IMR-90 (cell line): ENCODE measurements at regions not wholly inside any gene's neighbourhood (a gene's known extent, or its start where the extent isn't known, plus 50 kb on each side); places are given as distances from the start of the nearest gene placed in this dataset.

ENCODE experiments used
- ATAC-seq: fragments of 200-7000 bp; cut with Tn5 transposase; 2 replicates; pipeline ENCODE4 v1.9.1; 2020; ENCODE audit warnings: low read depth, mild to moderate bottlenecking, moderate library complexity
- BruUV-seq: library from RNA; stranded (reverse); fragments of 400-500 nt; replicated peaks from 2 replicates; lab custom pipeline; 2021; lab: Mats Ljungman, UMichigan
- CTCF ChIA-PET: fragments of 300-600 bp; formaldehyde crosslinking; extraction: SDS; loops from one replicate; lab custom pipeline; 2021; ENCODE audit warnings: antibody characterized with exemption; lab: Yijun Ruan, JAX
- POLR2A ChIA-PET: fragments of 300-600 bp; sonication (Branson Sonifier 250); formaldehyde crosslinking; loops from one replicate; lab custom pipeline; 2022; ENCODE audit warnings: antibody characterized with exemption; ENCODE audit not compliant: unreplicated experiment; lab: Charles Lee
- DNase-seq: peaks from one replicate; pipeline ENCODE4 v3.0.0; 2013
- H2AFZ ChIP-seq: replicated peaks from 2 replicates; pipeline ENCODE3; 2013; ENCODE audit warnings: low read length, mild to moderate bottlenecking; ENCODE audit not compliant: poor library complexity
- H2AK5ac ChIP-seq: 2 replicates; pipeline ENCODE4 v1.6.1; 2013; ENCODE audit warnings: low read depth, low read length, inconsistent platforms
- H2AK9ac ChIP-seq: replicated peaks from 2 replicates; pipeline ENCODE3; 2013; ENCODE audit warnings: mild to moderate bottlenecking, low read depth, low read length, moderate library complexity; ENCODE audit not compliant: poor library complexity
- H2BK120ac ChIP-seq: 2 replicates; pipeline ENCODE4 v1.6.1; 2013; ENCODE audit warnings: low read depth, low read length, inconsistent platforms
- H2BK15ac ChIP-seq: 3 replicates; pipeline ENCODE4 v1.6.1; 2013; ENCODE audit warnings: low read depth, low read length, inconsistent platforms
- H2BK20ac ChIP-seq: 2 replicates; pipeline ENCODE4 v1.6.1; 2013; ENCODE audit warnings: low read depth, mild to moderate bottlenecking, inconsistent platforms, low read length, moderate library complexity
- H2BK5ac ChIP-seq: 2 replicates; pipeline ENCODE4 v1.6.1; 2013; ENCODE audit warnings: mild to moderate bottlenecking, low read depth, low read length, inconsistent platforms; ENCODE audit not compliant: poor library complexity, severe bottlenecking
- H3K14ac ChIP-seq: replicated peaks from 2 replicates; pipeline ENCODE4 v1.6.1; 2013; ENCODE audit warnings: low read depth, low read length, inconsistent platforms
- H3K18ac ChIP-seq: 2 replicates; pipeline ENCODE4 v1.6.1; 2013; ENCODE audit warnings: low read depth, low read length, control low read depth
- H3K23ac ChIP-seq: 2 replicates; pipeline ENCODE4 v1.6.1; 2013; ENCODE audit warnings: low read depth, low read length, inconsistent platforms
- H3K27ac ChIP-seq: 2 replicates; pipeline ENCODE4 v1.5.1; 2013; ENCODE audit warnings: mild to moderate bottlenecking, control low read depth, low read length; ENCODE audit not compliant: insufficient read depth
- H3K27me3 ChIP-seq: 2 replicates; pipeline ENCODE4 v1.6.1; 2013; ENCODE audit warnings: low read length; ENCODE audit not compliant: control insufficient read depth, insufficient read depth
- H3K36me3 ChIP-seq: 2 replicates; pipeline ENCODE4 v1.6.1; 2013; ENCODE audit warnings: low read length, mixed read lengths; ENCODE audit not compliant: control insufficient read depth, insufficient read depth
- H3K4ac ChIP-seq: 2 replicates; pipeline ENCODE4 v1.6.1; 2013; ENCODE audit warnings: low read depth, low read length, inconsistent platforms
- H3K4me1 ChIP-seq: 2 replicates; pipeline ENCODE4 v1.6.1; 2013; ENCODE audit warnings: low read length, mixed read lengths; ENCODE audit not compliant: control insufficient read depth, insufficient read depth
- H3K4me2 ChIP-seq: 2 replicates; pipeline ENCODE4 v1.6.1; 2013; ENCODE audit warnings: low read depth, mild to moderate bottlenecking, control low read depth, low read length, moderate library complexity
- H3K4me3 ChIP-seq: 2 replicates; pipeline ENCODE4 v1.5.1; 2013; ENCODE audit warnings: low read depth, mild to moderate bottlenecking, control low read depth, low read length, moderate library complexity; ENCODE audit not compliant: insufficient read depth
- H3K56ac ChIP-seq: 2 replicates; pipeline ENCODE4 v1.6.1; 2013; ENCODE audit warnings: low read length, inconsistent platforms; ENCODE audit not compliant: insufficient read depth; ENCODE audit errors: extremely low read depth
- H3K79me1 ChIP-seq, 2 experiments: 2 replicates each; pipeline ENCODE4 v1.6.1; 2013; ENCODE audit warnings: low read length in 2 of 2, inconsistent platforms in 1 of 2, low read depth in 1 of 2
- H3K9ac ChIP-seq: 2 replicates; pipeline ENCODE4 v1.6.1; 2013; ENCODE audit warnings: low read depth, low read length, control low read depth
- H3K9me1 ChIP-seq: 2 replicates; pipeline ENCODE4 v1.6.1; 2013; ENCODE audit warnings: low read length, inconsistent platforms; ENCODE audit not compliant: insufficient read depth
- H3K9me3 ChIP-seq: 2 replicates; pipeline ENCODE4 v1.6.1; 2013; ENCODE audit warnings: low read length; ENCODE audit not compliant: control insufficient read depth, insufficient read depth
- H4K20me1 ChIP-seq: 2 replicates; pipeline ENCODE4 v1.6.1; 2013; ENCODE audit warnings: low read length, inconsistent platforms; ENCODE audit not compliant: insufficient read depth
- H4K5ac ChIP-seq: 2 replicates; pipeline ENCODE4 v1.6.1; 2013; ENCODE audit warnings: mild to moderate bottlenecking, low read depth, low read length, control low read depth
- H4K8ac ChIP-seq, 2 experiments: 2 replicates each; pipeline ENCODE4 v1.6.1; 2013; ENCODE audit warnings: low read depth in 2 of 2, low read length in 2 of 2, control low read depth in 1 of 2, inconsistent platforms in 1 of 2
- H4K91ac ChIP-seq: 2 replicates; pipeline ENCODE4 v1.6.1; 2013; ENCODE audit warnings: low read depth, low read length, inconsistent platforms; ENCODE audit not compliant: insufficient read depth
- MXI1 ChIP-seq: IDR thresholded peaks from 2 replicates; pipeline ENCODE4 v1.6.1; 2012; ENCODE audit warnings: low read depth, mild to moderate bottlenecking, low read length, moderate library complexity, borderline replicate concordance
- WGBS, 2 experiments: methylation state at CpG; one replicate each; pipeline versions ENCODE4 v1.1.5 to v1.1.7; 2013; ENCODE audit warnings: missing lambda C conversion rate in 2 of 2; ENCODE audit not compliant: insufficient read length in 1 of 2; ENCODE audit errors: extremely low coverage in 2 of 2; 5-methylcytosine and 5-hydroxymethylcytosine counted together
- dilution Hi-C: fragments of 300-500 bp; cut with HindIII; formaldehyde crosslinking; loops from one replicate; pipeline ENCODE4 v1.14.3; 2018; ENCODE audit warnings: low sequenced_read_pairs; ENCODE audit not compliant: unreplicated experiment
- in situ Hi-C: fragments of 300-500 bp; cut with MboI; formaldehyde crosslinking; loops from 3 replicates; pipeline ENCODE4 v1.14.3; 2019; ENCODE audit warnings: low sequenced_read_pairs, inconsistent platforms, mixed read lengths
- intact Hi-C: fragments of 100-400 bp; cut with micrococcal nuclease; formaldehyde crosslinking; loops from 2 replicates; pipeline ENCODE4 v1.10.0; 2022
- TF ChIP-seq, protein P1 (sequence below): conservative IDR thresholded peaks from 2 replicates; pipeline ENCODE4 v1.5.1; 2012; ENCODE audit warnings: mild to moderate bottlenecking, low read depth, low read length, improper control_type of control experiment
- TF ChIP-seq, protein P2 (sequence below): fragments of 150-350 bp; IDR thresholded peaks from 2 replicates; pipeline ENCODE4 v1.6.1; 2017; ENCODE audit warnings: mild to moderate bottlenecking, antibody characterized with exemption, low read length, low read depth

DNA sequence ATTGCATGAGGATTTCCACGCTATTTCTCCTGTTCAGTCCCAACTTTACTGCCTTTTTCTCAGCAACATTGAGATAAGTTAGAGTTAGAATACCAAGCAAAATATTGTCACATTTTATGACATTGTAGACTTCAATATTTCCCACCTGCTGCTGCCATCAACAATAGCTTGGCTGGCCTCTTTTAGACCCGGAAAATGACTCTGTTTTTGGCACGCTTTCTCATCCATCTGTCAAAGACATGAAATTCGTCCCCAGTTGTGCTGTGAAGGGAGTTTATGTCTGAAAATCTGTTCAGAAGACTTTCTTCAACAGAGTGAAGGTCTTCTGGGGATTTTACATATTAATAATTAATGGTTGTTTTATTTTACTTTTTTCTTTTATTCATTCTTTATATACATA is 857.3 kb downstream of the FRK start:
- Histone ChIP-seq H2BK15ac (no peak overlapping the region), H4K91ac (no peak overlapping the region), H2AK5ac (no peak overlapping the region), H2AFZ (no peak overlapping the region), H3K27ac (no peak overlapping the region), H2BK5ac (no peak overlapping the region), H4K8ac (no peak overlapping the region), H3K56ac (no peak overlapping the region), H3K4me3 (no peak overlapping the region), H3K36me3 (no peaks in the 10 kb centered on the region), H3K4me1 (no peaks in the 10 kb centered on the region), H3K14ac (no peak overlapping the region), H3K4ac (no peak overlapping the region), H3K79me1 (no peaks in the 10 kb centered on the region), H2BK120ac (no peak overlapping the region), H2AK9ac (no peak overlapping the region), H3K9me1 (no peaks in the 10 kb centered on the region), H4K20me1 (no peaks in the 10 kb centered on the region), H3K27me3 (no peaks in the 10 kb centered on the region), H2BK20ac (no peak overlapping the region), H3K18ac (no peak overlapping the region), H3K9me3 (peaks cover 2% of the 10 kb centered on the region; the same call in 1 of the 2 replicates), H4K5ac (no peak overlapping the region), H3K9ac (no peak overlapping the region), H3K4me2 (no peak overlapping the region), H3K23ac (no peak overlapping the region)
- ChIA-PET POLR2A (no interaction called here), CTCF (no interaction called here)
- in situ Hi-C loops = no loop called here
- BruUV-seq = no TSS peak
- DNase-seq = no peak
- no peak for ATAC-seq
- intact Hi-C loops = no loop called here
- dilution Hi-C loops = no loop called here
- WGBS, 2 experiments = no CpG with 5 or more reads among the region's 4 CpGs
- TF ChIP-seq, protein P1, sequence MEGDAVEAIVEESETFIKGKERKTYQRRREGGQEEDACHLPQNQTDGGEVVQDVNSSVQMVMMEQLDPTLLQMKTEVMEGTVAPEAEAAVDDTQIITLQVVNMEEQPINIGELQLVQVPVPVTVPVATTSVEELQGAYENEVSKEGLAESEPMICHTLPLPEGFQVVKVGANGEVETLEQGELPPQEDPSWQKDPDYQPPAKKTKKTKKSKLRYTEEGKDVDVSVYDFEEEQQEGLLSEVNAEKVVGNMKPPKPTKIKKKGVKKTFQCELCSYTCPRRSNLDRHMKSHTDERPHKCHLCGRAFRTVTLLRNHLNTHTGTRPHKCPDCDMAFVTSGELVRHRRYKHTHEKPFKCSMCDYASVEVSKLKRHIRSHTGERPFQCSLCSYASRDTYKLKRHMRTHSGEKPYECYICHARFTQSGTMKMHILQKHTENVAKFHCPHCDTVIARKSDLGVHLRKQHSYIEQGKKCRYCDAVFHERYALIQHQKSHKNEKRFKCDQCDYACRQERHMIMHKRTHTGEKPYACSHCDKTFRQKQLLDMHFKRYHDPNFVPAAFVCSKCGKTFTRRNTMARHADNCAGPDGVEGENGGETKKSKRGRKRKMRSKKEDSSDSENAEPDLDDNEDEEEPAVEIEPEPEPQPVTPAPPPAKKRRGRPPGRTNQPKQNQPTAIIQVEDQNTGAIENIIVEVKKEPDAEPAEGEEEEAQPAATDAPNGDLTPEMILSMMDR = no peak
- no peak for TF ChIP-seq MXI1
- TF ChIP-seq, protein P2, sequence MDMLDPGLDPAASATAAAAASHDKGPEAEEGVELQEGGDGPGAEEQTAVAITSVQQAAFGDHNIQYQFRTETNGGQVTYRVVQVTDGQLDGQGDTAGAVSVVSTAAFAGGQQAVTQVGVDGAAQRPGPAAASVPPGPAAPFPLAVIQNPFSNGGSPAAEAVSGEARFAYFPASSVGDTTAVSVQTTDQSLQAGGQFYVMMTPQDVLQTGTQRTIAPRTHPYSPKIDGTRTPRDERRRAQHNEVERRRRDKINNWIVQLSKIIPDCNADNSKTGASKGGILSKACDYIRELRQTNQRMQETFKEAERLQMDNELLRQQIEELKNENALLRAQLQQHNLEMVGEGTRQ = no peak
